ENCODE measurements at regions not wholly inside any gene's neighbourhood (a gene's known extent, or its start where the extent isn't known, plus 50 kb on each side); places are given as distances from the start of the nearest gene placed in this dataset.

DNA sequence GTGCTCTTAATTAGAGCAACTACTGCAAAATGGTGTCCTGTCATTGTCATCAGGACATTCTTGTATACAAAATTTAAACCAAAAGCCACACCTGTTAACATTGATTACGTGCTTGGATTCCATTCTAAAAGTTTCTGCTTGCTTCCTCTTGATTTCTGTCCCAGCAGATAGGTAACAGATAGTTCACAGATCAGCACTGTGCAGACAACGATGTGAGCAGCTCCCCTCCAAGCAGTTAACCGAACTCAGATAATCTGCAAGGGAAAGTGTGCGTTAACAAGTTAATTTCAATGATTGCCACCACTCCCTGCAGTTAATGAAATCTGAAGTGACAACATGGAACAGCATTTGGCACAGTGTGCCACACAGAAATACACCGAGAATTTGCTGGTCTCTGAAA is 54.4 kb upstream of the RELL1 start:
- TF ChIP-seq, protein P1, sequence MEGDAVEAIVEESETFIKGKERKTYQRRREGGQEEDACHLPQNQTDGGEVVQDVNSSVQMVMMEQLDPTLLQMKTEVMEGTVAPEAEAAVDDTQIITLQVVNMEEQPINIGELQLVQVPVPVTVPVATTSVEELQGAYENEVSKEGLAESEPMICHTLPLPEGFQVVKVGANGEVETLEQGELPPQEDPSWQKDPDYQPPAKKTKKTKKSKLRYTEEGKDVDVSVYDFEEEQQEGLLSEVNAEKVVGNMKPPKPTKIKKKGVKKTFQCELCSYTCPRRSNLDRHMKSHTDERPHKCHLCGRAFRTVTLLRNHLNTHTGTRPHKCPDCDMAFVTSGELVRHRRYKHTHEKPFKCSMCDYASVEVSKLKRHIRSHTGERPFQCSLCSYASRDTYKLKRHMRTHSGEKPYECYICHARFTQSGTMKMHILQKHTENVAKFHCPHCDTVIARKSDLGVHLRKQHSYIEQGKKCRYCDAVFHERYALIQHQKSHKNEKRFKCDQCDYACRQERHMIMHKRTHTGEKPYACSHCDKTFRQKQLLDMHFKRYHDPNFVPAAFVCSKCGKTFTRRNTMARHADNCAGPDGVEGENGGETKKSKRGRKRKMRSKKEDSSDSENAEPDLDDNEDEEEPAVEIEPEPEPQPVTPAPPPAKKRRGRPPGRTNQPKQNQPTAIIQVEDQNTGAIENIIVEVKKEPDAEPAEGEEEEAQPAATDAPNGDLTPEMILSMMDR (IDR thresholded peaks at IDR 0.05) = no peak
- TF ChIP-seq EP300 (IDR thresholded peaks at IDR 0.05) = no peak

Measured in suprapubic skin (tissue), 3 donors.